NCI-H345 treated with DMSO at 0.1 percent for 48 hours (cell line): ENCODE measurements at regions not wholly inside any gene's neighbourhood (a gene's known extent, or its start where the extent isn't known, plus 50 kb on each side); places are given as distances from the start of the nearest gene placed in this dataset.
A peak's percentile ranks its signal among the peaks of the same experiment; 100 is the strongest.

ENCODE experiments used
- DNase-seq: peaks from one replicate; lab custom pipeline; 2025; ENCODE audit not compliant: unreplicated experiment; lab: John Stamatoyannopoulos, UW

GRCh38 chr4:104146048-104146447 lies 348.6 kb downstream of the CXXC4 start:
- DNase-seq = no peak

- DNase-seq = no peak
Measured at GRCh38 chr4:104138116-104138515, 356.6 kb downstream of the CXXC4 start.

GRCh38 chr4:104129243-104129642 lies 365.5 kb downstream of the CXXC4 start:
- no peak for DNase-seq

- no peak for DNase-seq
Measured at GRCh38 chr4:104128850-104129213, 365.9 kb downstream of the CXXC4 start.

DNA sequence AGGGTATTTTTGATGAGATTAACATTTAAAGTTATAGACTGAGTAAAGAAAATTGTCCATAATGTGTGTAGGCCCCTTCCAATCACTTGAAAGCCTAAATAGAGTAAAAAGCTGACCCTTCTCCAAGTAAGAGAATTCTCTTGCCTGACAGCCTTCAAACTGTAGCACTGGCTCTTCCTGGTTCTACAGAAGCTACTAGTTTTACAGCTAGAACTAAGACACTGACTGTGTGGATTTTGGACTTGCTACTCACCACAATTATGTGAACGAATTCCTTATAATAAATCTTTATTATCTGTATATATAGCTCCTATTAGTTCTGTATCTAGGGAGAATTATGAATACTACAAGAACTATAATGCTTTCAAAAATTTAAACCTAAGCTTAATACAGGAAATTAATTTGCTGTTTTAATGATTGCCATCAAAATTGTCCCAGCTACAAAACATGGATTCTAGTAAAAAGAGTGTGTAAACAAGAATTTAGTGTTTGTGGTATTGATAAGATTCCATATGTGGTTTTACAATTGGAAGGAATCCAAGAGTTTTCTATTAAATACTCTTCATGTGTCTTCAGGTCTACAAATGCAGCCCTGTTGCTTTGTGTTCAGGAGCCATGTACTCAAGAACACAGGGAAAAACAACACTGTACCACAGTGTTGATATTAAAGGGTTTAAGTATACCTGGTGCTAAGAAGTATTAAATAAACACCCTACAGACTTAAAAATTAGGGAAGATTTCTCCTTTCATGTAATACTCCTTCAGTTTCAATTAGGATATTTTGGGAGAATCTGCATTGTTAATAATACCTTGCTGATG lies 366.5 kb downstream of the CXXC4 start:
- no peak for DNase-seq

DNA sequence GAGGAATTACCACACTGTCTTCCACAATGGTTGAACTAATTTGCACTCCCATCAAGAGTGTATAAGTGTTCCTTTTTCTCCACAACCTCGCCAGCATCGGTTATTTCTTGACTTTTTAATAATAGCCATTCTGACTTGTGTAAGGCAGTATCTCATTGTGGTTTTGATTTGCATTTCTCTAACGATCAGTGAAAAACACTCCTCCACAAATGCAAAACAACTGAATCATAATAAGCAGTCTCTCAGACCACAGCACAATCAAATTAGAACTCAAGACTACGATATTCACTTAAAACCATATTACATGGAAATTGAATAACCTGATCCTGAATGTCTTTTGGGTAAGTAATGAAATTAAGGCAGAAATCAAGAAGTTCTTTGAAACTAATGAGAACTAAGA lies 371.7 kb downstream of the CXXC4 start:
- no peak for DNase-seq

DNA sequence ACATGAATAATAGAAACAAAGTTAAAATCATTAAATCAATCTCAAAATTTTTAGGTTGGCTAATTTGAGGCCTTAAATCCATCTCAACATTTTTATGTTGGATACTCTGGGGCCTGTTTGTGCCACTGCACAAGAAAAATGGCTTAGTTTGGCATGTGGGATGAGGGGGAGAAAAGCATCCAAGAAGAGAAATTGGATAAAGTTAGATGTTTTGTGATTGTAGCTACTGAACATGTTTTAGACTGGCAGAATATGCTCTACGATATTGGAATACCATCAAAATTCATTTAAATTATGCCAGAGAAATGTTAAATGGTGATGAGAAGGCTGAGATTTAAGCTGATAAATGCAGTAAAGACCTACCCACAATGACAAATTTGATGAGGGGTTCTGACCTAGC lies 376.9 kb downstream of the CXXC4 start:
- no peak for DNase-seq

GRCh38 chr4:104113850-104114249 lies 380.8 kb downstream of the CXXC4 start:
- no peak for DNase-seq

GRCh38 chr4:104099141-104099540 lies 379.4 kb upstream of the TACR3 start:
- DNase-seq = no peak

DNA sequence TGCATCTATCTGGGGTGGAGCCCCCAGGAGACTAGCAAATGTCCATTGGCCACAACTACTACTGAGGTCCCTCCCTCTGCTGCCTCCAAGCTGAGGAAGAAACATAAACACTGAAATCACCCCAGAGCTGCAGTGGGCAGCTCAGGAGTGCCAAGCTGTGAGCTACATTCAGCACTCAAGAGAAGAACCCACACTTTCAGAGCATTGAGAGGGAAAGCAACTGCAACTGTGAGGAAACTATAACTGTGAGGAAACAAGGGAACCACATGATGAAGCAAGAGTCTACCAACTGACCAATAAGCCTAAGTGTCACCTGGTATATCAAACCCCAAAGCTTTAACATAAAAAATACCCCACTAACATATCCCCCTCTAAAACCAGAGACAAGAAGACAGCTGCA lies 373.5 kb upstream of the TACR3 start:
- no peak for DNase-seq

- no peak for DNase-seq
Measured at GRCh38 chr4:104073229-104073628, 353.4 kb upstream of the TACR3 start.

GRCh38 chr4:104066533-104066932 lies 346.7 kb upstream of the TACR3 start:
- DNase-seq = no peak

DNA sequence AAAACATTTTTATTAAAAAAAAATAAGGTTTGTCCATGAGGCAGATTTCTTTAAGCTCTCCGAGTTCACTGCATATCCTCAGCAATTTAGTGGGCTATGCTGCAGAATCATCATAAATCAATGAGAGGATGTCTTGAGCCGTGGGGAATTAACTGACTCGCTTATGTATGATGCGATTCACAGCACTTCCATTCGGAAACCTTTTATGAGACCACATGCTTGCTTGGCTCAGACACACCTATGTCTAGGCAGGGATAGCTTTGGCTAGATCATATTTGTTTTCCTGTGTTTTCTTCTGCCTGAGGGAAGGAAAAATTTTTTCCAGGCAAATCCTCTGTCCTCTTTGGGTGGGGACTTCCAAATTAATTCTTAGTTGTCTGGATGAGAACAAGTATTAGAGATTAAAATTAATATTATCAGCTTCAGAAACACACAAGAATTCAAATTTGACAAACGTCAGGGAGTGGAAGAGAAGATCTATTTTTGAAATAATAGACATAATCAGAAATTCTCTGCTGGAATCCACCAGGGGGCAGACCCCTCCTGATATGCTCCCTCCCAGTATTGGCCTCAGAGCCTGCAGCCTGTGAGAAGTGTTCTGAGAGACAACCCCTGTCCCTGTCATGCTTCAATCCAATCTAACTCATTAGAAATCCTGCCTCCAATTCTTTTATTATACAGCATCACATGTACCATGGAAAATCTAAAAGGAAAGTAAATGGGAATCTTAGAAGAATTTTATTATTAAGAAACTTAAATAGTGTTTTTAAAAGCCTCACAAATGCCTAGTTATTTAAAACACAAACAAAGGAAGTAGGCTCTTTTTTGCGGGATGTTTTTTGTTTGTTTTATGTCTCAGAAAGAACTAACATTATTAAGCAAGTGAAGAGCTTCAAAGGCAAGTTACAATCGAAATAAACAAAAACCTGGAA lies 345.1 kb upstream of the TACR3 start:
- peak; percentile 24 for DNase-seq

DNA sequence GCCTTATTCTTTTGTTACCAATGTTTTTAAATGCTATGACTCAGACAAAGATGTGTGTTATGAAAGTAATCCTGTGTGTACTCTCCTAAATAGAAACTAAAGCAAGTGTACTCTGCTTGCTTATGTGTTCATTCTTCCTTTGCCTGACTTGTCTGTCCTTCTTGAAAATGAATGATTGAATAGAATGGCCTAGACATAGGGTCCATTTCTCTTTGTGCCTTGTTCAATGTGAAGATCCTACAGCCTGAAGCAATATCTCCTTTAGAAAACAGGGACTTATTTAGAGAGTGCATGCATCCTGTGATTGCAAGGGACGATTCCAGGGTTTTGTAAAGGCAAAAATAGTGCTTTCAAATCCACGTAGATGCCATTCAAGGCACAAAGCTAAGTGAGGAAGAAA lies 343.6 kb upstream of the TACR3 start:
- DNase-seq = no peak

- DNase-seq = no peak
Measured at GRCh38 chr4:104044369-104044768, 324.6 kb upstream of the TACR3 start.

- no peak for DNase-seq
Measured at GRCh38 chr4:104032896-104033295, 313.1 kb upstream of the TACR3 start.

- DNase-seq = no peak
Measured at GRCh38 chr4:104025251-104025650, 305.5 kb upstream of the TACR3 start.

- no peak for DNase-seq
Measured at GRCh38 chr4:104022831-104023230, 303.0 kb upstream of the TACR3 start.

DNA sequence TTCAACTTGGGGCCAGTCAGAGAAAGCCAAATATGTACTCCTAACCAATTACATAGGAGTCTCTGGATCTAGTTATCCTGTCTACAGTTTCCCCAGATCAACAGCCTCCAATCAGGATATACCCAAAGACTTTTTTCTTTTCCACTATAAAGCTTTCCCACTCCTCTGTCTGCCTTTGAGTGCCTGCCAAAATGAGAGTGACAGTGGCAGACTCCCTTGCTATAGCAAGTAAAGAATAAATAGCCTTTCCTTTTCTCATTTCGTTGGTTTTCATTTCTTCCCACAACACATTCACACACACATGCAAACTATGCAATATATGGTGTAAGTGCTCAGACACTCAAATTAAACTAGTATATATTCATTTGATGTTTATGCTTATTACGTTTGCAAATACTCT lies 302.4 kb upstream of the TACR3 start:
- DNase-seq = no peak

- no peak for DNase-seq
Measured at GRCh38 chr4:104020641-104021040, 300.9 kb upstream of the TACR3 start.

DNA sequence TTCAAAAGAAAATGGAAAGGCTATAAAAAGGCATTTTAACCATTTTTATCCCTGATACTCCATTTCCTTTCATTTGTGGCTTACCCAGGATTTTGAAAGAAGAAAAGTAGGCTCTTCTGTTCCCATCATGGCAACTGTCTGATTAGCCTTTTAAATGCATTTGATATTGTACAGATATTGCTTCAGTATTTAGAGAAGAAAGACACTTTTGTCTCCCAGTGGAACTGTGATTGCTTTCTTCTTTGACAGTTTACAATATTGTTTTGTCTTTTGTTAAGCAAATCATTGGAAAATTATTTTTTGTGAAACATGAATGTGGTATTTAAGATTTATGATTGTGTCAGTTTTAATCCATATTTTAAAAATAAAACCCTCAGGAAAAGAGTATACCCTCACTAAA lies 297.4 kb upstream of the TACR3 start:
- no peak for DNase-seq

- DNase-seq = no peak
Measured at GRCh38 chr4:104015680-104016079, 295.9 kb upstream of the TACR3 start.
